Vagina (tissue), 2 donors: ENCODE measurements at regions not wholly inside any gene's neighbourhood (a gene's known extent, or its start where the extent isn't known, plus 50 kb on each side); places are given as distances from the start of the nearest gene placed in this dataset.

ENCODE experiments used
- POLR2AphosphoS5 ChIP-seq, 2 donors: sonication (generic); formaldehyde crosslinking; IDR thresholded peaks; one replicate each; pipeline ENCODE4 v1.9.0; 2017; ENCODE audit warnings: antibody characterized with exemption in 2 of 2, mild to moderate bottlenecking in 2 of 2, low read depth in 1 of 2; ENCODE audit not compliant: insufficient read depth in 1 of 2
- TF ChIP-seq, protein P1 (sequence below), 3 experiments: fragments of 450-650 bp in 2 of 3; fragments of 200-600 bp in 1 of 3; sonication (generic) in 1 of 3; IDR thresholded peaks; one replicate each; pipeline ENCODE4 v1.5.1; 2017 to 2019; ENCODE audit warnings: antibody characterized with exemption in 3 of 3, mild to moderate bottlenecking in 2 of 3, moderate library complexity in 2 of 3

DNA sequence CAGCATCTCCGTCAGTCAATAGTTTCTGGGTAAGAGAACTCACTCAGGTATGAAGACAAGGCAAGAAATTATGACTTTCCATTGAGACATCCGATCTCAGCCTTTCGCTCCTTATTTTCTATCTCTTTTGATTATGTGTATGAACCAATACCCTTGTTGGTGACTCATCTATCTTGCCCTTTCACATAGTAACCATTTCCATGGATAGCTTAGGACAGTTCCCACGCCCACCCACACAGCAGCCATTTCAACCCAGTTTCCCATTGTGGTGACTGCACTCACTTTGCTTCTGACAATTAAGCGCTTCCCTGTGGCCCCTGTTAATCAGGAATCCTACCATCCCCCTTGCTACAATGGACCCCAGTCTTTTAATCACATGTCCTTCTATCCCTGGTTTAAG lies 210.6 kb upstream of the ADGRL2 start:
- TF ChIP-seq, protein P1, sequence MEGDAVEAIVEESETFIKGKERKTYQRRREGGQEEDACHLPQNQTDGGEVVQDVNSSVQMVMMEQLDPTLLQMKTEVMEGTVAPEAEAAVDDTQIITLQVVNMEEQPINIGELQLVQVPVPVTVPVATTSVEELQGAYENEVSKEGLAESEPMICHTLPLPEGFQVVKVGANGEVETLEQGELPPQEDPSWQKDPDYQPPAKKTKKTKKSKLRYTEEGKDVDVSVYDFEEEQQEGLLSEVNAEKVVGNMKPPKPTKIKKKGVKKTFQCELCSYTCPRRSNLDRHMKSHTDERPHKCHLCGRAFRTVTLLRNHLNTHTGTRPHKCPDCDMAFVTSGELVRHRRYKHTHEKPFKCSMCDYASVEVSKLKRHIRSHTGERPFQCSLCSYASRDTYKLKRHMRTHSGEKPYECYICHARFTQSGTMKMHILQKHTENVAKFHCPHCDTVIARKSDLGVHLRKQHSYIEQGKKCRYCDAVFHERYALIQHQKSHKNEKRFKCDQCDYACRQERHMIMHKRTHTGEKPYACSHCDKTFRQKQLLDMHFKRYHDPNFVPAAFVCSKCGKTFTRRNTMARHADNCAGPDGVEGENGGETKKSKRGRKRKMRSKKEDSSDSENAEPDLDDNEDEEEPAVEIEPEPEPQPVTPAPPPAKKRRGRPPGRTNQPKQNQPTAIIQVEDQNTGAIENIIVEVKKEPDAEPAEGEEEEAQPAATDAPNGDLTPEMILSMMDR (IDR thresholded peaks at IDR 0.05), result no peak
- TF ChIP-seq POLR2AphosphoS5 (IDR thresholded peaks at IDR 0.05; ENCODE audit: insufficient read depth in 1 of 2, low read depth in 1 of 2), result no peak
